Effector CD8-positive, alpha-beta T cell (primary cell): ENCODE measurements at regions not wholly inside any gene's neighbourhood (a gene's known extent, or its start where the extent isn't known, plus 50 kb on each side); places are given as distances from the start of the nearest gene placed in this dataset.

ENCODE experiments used
- DNase-seq: peaks from one replicate; lab custom pipeline; 2025; lab: John Stamatoyannopoulos, UW

DNA sequence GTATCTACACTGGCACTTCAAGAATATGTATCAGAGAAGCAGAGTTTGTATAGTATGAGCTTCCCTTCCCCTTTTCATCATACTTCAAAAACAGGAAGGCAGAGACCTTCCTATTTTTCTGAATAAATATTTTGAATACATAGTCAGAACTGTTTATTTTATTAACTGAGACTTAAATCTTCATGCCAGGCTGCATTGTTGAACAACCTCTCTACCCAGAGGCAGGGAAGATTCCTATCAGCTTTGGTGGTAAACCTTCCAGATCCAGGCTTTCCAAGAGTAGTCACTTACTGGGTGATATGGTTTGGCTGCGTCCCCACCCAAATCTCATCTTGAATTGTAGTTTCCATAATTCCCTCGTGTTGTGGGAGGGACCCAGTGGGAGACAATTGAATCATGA, 217.4 kb upstream of the ATP11B start:
- no peak for DNase-seq

DNA sequence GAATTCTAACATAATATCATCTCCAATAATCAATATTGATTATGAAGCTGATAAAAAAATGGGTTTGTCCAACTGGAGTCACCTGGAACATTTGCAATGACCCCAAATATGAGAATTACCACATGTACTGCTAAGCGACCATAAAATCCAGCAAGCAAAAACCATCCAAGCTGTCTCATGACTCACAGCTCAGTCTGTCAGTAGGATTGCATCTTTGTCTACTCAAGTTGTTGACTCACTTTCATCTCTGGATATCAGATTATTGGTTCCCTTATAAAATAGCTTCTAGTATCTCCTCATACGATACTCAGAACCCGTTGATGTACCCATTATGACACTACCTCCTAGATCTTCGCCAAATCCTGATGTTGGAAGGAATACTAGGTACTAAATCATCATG, 209.8 kb upstream of the ATP11B start:
- no peak for DNase-seq

DNA sequence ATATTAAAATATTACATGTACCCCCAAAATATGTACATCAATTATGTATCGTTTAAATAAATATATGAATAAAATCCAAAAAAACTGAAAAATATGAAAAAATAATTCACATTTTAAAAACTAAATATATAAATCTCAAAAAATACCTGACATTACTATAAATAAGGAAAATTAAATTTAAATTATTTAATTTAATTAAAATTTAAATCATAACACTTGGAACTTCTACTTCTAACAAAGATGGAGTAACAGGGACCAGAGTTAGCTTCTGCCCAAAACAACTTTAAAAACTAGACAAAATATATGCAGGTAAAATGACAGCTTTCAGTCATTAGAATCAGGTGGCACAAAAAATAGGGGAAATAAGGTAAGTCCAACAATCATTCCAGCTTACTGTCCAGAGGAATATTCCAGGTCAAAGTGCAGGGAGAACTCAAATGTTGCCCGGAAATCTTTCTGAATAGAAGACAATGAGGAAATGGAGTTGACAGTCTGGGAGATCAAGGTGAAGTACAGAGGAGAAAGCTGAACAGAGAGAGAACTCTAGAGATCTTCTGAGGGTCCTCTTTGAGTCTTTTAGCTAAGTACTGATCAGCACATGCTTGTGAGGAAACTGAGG, 207.7 kb upstream of the ATP11B start:
- DNase-seq, result no peak

DNA sequence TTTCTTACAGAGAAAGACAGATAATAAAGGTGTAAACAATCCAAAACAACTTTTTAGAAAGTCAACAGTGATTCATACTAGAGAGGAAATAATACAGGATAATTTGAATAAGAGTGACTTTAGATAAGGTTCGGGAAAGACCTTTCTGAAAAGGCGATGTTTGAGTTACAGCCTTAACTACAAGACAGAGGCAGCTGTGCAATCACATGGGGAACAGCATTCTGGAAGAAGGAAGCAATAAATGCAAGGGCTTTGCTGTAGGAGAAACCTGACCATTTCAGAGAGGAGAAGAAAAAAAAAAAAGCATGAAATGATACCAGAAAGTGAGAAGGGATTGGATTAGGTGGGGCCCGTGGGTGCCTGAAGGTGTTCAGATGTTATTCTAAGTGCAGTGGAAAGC, 200.6 kb upstream of the ATP11B start:
- no peak for DNase-seq

DNA sequence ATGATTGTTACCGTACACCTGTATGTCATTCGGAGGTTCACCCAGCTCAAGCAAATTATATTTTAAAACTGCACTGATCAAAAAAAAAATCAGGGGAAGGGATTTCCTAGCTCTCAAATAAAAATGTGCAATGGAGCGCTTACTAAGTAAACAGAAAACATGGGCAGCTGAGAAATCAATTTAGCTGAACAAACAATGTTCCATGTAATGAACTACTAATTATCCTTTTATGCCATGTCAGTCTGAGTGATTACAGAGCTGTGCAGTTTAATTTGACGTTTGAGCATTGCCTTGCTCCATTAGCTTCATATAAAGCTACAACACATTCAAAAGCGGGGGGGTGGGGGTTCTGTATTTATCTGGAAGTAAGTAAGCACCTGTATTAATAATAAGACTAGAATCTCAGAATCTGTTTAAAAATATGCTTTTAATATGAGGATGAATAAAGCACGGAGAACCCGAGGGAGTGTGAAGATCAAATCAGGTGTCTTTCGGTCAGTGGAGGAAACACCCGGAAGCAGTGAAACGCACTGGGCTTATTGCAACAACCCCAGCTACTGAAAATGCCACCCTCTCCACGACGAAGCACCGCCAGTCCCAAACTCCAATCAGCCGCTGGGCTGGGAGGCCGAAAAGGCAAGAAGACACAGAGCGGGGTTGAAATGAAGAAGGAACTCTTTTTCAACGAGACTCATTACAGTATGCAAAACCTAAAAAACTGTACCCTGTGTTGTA, 196.5 kb upstream of the ATP11B start:
- no peak for DNase-seq

DNA sequence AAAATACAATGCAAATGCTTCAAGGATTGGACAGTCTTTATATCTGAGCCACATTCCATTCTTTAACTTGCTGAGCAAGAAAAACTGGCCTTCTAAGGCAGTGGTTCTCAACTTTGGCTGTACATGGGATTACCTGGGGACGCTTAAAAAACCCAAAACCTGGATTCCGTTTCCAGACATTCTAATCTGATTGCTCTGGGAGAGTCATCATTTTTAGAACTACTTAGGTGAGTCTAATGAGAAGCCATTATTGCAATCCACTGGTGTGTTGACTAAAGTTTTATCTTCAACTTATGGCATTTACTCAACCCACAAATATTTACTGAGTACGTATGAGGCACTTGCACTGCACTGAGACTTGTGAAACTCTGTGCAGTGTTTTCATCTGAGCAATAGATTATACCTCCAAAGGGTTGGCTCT, 195.7 kb upstream of the ATP11B start:
- no peak for DNase-seq

DNA sequence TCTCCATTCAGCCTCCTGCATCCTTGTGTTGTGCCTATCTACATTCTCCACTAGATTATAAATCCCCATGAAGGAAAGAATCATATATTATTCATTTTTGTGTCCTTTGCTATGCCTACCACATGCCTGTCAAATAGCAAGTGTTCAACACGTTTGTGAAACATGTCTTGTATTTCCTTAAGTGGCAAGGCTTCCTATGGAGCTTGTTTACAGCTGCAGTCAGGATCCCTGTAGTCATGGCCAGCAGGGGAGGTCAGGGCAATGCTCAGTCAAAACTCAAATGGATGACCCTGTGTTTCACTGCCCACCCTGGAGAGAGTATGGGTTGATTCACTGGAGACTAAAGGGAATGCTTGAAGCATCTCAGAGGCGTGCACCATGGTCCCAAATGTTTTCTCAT, 191.7 kb upstream of the ATP11B start:
- DNase-seq, result no peak

DNA sequence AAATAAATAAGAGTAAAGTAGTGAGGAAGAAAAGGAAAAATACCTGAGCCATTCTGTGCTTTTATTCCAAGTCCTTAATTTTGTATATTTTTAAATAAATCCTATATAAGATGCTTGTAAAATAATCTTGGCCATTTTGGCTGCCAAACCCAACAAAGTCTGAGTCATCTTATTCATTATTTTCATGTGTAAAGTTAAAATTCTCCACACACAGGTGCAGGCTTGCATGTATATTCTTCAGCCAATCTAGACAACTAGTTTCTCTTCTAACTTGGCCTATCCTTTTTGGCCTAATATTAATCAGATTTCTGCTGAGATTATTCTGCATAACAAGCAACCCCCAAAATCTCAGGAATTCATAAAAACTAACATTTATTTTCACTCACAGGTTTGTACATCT, 189.8 kb upstream of the ATP11B start:
- no peak for DNase-seq

DNA sequence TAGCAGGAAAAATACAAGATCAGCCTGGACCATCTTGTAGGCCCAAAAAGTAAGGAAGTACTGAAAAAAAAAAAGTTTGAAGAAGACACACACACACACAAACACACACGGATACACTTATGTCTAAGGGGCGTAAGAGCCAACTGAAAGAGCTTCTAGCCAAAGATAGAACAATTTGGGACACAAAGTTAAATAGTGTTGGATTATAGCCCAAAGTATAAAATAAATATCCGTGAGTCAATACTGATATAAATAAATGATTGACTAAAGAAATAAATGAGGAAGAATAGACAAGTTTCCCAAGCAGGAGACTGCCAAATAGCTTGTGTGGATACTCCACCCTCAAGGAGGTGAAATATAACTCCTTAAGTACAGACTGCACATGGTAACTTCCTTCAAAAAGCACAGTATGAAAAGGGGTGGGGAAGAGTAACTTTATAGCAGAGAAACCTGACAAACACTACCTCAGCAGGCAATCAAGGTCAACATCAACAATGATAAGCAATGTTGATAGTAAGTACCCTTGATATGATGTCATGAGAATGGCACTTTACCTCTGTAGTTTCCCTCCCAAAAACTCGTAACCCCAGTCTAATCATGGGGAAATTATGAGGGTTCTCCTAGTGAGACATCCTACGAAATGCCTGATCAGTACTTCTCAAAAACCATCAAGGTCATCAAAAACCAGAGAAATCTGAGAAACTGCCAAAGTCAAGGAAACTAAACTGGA, 187.3 kb upstream of the ATP11B start:
- DNase-seq, result no peak

DNA sequence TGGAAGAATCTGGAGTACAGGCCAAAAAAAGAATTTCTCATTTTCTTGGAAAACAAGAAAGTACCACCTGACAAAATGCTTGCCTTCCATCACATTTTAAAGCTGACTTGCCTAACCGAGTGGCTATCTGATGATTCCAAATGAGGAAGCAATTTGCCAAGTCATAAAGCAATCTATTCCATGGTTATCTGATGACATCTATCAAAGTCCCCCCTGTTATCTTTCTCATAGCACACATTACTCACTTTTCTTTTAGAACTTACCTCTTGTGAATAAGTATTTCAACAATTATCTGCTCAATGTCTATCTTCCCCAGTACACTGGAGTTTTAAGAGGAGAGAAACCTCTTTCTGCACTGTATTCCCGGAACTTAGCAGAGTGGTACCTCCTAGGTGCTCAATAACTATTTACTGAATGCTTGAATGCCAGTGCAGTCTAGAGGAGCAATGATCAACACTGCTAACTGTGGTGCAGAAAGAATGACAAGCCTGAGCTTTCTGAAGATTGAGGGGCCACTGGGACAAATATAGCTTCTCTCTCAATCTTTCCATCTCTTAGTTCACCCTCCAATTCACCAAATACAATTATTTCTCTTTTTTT, 186.3 kb upstream of the ATP11B start:
- no peak for DNase-seq

DNA sequence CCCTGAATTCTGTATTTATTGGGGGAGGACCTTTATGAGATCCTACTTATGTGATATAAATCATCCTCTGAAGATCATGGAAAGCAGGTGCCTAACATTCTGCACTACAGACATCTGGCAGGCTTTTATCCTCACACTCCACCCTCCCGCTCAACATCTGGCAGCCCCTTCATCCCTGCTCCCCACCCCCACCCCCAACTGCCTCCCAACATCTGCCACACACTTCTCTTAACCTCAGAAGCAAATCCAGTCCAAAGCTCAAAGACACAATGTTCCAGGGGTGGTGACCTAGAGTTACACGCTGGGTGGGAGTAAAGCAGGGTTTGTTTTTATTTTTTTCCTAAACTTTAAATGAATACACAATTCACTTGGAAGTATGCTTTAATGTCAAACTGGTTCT, 184.5 kb upstream of the ATP11B start:
- DNase-seq, result no peak

DNA sequence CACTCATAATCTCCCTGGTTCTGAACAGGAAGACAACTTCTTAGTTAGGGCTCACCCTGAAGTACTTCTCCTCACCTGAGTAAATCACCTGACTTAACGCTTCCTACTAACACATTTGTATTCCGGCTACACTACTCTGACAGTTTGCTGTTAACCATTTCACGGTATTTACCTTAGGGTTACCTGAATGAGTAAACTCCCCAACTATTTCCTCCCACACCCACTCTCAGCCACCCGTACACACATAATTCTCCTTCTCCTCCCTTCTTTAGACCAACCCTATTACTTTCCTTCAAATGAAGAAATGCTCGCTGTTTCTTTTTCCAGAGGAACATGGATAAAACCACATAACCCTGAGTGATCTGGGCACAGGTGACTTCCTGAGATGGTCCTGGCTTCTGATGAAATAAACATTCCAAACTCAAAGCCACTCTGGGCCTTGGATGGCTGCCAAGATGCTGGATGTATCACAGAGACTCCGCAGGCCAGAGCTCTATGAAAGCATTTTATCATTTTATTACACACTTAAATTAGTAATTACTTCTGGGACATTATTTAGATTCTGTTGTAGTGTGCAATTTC, 183.6 kb upstream of the ATP11B start:
- no peak for DNase-seq

DNA sequence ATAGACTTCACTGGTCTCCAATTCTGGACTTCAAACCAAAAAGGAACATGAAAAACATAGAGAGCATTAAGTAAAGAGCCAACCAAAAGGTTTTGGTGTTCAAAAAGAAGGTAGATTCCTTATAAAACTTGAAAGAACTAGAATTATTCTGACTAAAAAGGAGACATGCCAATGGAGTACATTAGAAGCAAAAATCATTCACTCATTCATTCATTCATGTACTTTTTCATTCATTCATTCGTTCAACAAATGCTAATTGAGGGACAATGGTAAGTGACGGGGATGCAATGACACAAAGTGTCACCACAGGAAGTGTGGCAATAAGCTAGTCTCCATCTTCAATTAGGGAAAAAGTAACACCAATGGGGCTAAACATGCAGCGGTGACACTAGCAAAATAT, 181.0 kb upstream of the ATP11B start:
- DNase-seq, result no peak

DNA sequence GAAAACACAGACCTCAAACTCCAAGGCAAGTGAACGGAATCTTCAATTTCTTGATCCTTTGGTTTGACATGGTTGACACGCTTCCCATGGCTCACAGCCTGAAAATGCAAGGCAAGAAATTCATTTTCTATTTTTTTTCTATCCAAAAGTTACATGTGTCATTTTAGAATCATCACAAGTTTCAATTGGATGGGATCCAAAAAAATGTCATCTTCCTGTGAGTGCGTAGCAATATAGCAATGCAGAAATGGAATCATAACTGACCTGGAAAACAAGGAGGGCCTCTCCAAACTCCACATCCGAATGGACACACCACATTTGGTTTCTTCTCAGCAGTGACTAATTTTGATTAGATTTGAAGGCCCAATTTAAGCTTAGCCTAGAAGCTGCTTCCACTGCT, 175.8 kb upstream of the ATP11B start:
- DNase-seq, result no peak

DNA sequence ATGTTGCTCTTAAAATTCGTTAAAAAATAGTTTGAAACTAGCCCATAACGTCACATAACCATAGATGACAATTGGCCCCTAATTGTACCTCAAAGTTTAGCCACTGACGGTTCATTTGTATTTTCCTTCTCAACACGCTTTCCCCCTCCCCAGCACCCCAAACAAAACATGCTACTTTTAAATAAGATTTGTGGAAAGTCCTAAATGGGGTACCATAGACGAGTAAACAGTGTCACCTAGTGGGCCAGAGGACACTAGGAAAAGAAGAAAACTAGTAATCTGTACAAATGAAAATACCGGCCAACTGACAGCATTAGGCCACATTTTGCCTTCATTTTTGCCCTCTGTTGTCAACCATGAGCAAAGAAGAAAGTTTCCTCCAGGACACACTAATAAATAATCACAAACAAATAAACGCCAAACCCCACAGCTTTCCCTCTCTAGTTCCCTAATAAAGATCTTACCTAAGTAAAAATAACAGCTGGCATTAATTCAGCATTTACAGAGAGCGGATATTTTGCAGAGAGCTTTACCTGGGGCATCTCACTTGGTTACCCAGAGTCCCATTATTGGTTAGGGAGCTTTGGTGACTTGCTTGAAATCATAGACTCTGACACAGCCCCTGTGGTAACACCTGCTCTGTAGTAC, 175.1 kb upstream of the ATP11B start:
- DNase-seq, result no peak

DNA sequence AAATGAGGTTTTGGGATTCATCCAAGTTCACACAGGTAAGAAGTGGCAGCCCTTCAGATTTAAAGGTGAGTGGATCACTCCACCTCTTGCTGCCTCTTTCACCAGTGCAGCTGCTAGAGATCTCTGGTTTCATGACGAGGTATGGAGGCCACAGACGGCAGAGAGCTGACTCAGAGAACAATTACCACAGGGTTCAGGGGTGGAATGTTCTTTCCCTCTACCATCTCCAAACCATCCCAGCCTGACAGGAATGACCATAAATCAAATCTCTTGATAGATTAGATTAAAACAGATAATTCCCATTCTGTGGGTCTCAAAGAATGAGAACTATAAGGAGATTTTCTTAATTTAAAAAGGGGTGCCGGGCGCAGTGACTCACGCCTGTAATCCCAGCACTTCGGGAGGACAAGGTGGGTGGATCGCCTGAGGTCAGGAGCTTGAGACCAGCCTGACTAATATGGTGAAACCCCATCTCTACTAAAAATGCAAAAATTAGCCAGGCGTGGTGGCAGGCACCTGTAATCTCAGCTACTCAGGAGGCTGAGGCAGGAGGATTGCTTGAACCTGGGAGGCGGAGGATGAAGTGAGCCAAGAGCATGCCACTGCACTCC, 174.2 kb upstream of the ATP11B start:
- no peak for DNase-seq

DNA sequence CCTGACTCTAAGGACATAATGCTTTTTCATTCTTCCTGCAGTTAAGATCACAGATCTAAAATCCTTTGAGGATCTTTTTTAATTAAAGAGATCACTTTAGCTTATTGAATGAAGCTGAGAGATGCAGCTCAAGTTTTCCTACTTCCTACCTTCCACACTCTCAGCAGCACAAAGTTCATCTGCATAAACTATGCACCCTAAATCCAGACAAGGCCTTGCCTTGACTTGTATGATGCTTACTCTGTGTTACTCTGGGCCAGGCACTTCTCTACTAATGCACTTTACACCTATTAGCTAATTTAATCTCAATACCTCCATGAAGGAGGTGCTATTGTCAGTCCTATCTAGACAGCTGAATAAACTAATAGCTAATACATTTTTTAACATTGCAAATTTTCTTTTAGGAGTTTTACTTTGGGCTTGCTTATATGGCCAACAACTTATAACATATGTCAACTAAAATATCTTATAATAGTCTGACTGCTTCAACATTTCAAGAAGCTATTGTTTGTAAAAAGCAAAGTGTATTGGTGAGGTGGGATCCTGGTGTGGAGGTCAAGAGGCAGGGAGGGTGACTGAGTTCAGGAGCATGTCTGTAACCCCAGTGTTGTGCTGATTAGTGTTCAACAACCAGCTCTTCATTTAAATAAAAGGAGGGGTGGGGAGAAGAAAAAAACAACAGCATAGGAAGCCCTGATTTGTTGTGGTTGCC, 172.4 kb upstream of the ATP11B start:
- no peak for DNase-seq

DNA sequence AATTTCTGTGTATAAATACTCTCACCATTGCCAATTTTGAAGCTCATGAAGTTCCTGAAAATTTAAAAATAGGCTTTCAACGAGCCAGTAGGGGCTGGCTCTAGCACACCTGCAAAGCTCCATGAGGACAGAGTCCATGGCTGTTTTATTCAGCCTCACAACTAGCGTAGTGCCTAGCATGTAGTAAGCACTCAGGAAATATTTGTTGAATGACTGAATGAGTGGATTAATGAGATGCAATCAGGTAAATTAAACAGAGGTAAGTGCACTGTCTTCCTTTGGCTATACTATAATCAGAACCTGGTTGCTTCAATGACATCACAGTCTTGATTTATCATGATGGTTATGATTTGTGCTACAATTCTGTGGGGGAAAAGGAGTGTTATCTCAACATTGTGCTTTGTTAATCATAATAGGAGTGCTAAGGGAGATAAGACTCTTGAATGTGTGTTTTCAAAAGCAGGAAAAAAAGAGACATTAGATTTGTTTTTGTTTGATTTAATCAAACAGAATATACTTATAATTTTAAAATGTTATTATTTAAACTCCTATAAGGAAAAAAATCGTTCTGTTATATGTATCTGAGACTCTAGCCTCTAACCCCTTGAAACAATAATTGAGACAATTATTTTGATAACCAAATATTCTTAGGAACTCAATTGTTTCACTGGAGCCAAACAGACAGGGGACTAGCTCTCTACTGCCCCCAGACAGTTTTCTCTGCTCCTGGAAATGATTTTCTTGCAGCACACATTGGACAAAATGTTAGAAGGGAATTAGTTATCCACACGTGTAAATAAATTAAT, 171.7 kb upstream of the ATP11B start:
- DNase-seq, result no peak

DNA sequence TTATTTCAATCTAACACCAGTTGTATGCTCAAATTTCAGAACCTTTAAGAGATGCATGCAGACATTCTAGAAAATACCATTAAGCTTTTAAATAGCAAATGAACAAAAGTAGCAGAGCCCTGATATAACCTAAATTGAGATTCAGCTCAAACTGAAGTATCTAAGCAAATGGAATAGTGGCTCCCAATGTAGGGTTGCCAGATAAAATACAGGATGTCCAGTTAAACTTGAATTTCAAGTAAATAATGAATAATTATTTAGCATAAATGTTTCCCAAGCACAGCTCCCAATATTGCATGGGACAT, 171.1 kb upstream of the ATP11B start:
- no peak for DNase-seq
